ENCODE measurements at regions not wholly inside any gene's neighbourhood (a gene's known extent, or its start where the extent isn't known, plus 50 kb on each side); places are given as distances from the start of the nearest gene placed in this dataset.
"Not testable (repeated sequence)": the region's sequence is repeated elsewhere in the genome, so short reads cannot be mapped to it uniquely, and the experiment has no call there.

DNA sequence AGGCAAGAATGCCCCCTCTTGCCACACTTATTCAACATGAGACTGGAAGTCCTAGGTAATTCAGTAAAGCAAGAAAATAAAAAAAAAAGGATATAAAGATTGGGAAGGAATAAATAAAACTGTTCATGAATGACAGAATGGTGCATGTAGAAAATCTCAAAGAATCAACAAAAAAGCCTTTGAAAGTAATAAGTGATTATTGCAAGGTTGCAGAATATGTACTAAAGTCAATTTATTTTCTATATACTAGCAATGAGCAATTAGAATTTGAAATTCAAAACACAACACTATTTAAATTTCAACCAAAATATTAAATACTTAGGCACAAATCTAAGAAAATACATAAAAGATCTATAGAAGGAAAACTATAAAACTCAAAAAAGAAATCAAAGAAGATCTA, 58.6 kb downstream of the MAGEA10 start:
- TF ChIP-seq, protein P1, sequence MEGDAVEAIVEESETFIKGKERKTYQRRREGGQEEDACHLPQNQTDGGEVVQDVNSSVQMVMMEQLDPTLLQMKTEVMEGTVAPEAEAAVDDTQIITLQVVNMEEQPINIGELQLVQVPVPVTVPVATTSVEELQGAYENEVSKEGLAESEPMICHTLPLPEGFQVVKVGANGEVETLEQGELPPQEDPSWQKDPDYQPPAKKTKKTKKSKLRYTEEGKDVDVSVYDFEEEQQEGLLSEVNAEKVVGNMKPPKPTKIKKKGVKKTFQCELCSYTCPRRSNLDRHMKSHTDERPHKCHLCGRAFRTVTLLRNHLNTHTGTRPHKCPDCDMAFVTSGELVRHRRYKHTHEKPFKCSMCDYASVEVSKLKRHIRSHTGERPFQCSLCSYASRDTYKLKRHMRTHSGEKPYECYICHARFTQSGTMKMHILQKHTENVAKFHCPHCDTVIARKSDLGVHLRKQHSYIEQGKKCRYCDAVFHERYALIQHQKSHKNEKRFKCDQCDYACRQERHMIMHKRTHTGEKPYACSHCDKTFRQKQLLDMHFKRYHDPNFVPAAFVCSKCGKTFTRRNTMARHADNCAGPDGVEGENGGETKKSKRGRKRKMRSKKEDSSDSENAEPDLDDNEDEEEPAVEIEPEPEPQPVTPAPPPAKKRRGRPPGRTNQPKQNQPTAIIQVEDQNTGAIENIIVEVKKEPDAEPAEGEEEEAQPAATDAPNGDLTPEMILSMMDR (IDR thresholded peaks at IDR 0.05; ENCODE audit: insufficient read depth, low read length) = no peak
- H3K4me3 ChIP-seq (ENCODE audit: low read depth, low read length) = no peak overlapping the region
- no peak for DNase-seq (ENCODE audit: low read depth)

DNA sequence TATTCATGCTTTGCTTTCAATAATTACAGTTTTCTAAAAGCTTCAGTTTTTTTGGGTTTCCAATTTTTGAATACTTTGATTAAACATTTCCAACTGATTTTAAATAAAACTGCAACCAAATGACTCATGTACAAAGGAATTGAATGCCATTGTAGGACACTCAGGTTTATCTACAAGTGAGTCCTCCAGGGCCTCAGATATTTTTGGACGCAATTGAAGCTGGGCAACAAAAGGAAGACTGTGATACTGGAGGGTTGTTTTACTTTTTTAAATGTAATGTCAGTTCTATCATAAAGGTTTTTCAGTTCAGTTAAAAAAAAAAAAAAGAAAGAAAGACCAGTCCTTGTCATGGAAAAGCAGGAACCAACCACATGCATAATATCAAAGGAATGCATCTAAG, 64.2 kb downstream of the MAGEA10 start:
- DNase-seq (ENCODE audit: low read depth) = peak; percentile 17
- TF ChIP-seq, protein P1 (IDR thresholded peaks at IDR 0.05; ENCODE audit: insufficient read depth, low read length) = no peak
- no peak overlapping the region for H3K4me3 ChIP-seq (ENCODE audit: low read depth, low read length)

- DNase-seq (ENCODE audit: low read depth) = peak; percentile 81
- H3K4me3 ChIP-seq (ENCODE audit: low read depth, low read length) = no peak overlapping the region
- TF ChIP-seq, protein P1 (IDR thresholded peaks at IDR 0.05; ENCODE audit: insufficient read depth, low read length) = peak; percentile 19
Measured at GRCh38 chrX:152072236-152072635, 66.1 kb downstream of the MAGEA10 start.

- TF ChIP-seq, protein P1 (IDR thresholded peaks at IDR 0.05; ENCODE audit: insufficient read depth, low read length) = no peak
- DNase-seq (ENCODE audit: low read depth) = no peak
Measured at GRCh38 chrX:152070144-152070543, 68.2 kb downstream of the MAGEA10 start.

GRCh38 chrX:152061557-152061956, 76.8 kb downstream of the MAGEA10 start:
- no peak overlapping the region for H3K4me3 ChIP-seq (ENCODE audit: low read depth, low read length)
- DNase-seq (ENCODE audit: low read depth) = no peak
- TF ChIP-seq, protein P1 (IDR thresholded peaks at IDR 0.05; ENCODE audit: insufficient read depth, low read length) = no peak

More at GRCh38 chrX:152070144-152070543, 68.2 kb downstream of the MAGEA10 start:
- H3K4me3 ChIP-seq (ENCODE audit: low read depth, low read length) = no peak overlapping the region

- no peak for DNase-seq (ENCODE audit: low read depth)
- H3K4me3 ChIP-seq (ENCODE audit: low read depth, low read length) = no peak overlapping the region
- TF ChIP-seq, protein P1 (IDR thresholded peaks at IDR 0.05; ENCODE audit: insufficient read depth, low read length) = no peak
Measured at GRCh38 chrX:152061083-152061482, 77.3 kb downstream of the MAGEA10 start.

- not testable (repeated sequence) for H3K4me3 ChIP-seq (ENCODE audit: low read depth, low read length); DNase-seq (ENCODE audit: low read depth)
Measured at GRCh38 chrX:152050623-152051022, 76.1 kb upstream of the GABRE start.
